ENCODE measurements at regions not wholly inside any gene's neighbourhood (a gene's known extent, or its start where the extent isn't known, plus 50 kb on each side); places are given as distances from the start of the nearest gene placed in this dataset.

GRCh38 chr15:97890307-97890706, 70.2 kb upstream of the ARRDC4 start:
- Histone ChIP-seq H3K27me3 (ENCODE audit: control insufficient read depth, insufficient read depth, low read length) (no peaks in the 10 kb centered on the region), H3K27ac (ENCODE audit: low read depth, low read length) (no peak overlapping the region), H3K4me3 (ENCODE audit: low read depth, low read length) (no peak overlapping the region), H3K9me3 (ENCODE audit: control insufficient read depth, insufficient read depth, low read length) (peaks cover 5% of the 10 kb centered on the region; the same call in 1 of the 2 replicates)
- ChIA-PET CTCF (no interaction called here), POLR2A (no interaction called here)
- no peak for TF ChIP-seq CTCF (IDR thresholded peaks at IDR 0.05; ENCODE audit: low read depth, low read length)
- DNase-seq (ENCODE audit: low read depth, low spot score) = no peak

GRCh38 chr15:97892167-97892938, 68.2 kb upstream of the ARRDC4 start:
- ChIA-PET POLR2A (no interaction called here), CTCF (no interaction called here)
- Histone ChIP-seq H3K27me3 (ENCODE audit: control insufficient read depth, insufficient read depth, low read length) (no peaks in the 10 kb centered on the region), H3K9me3 (ENCODE audit: control insufficient read depth, insufficient read depth, low read length) (peaks cover 5% of the 10 kb centered on the region; the same call in 1 of the 2 replicates), H3K27ac (ENCODE audit: low read depth, low read length) (no peak overlapping the region), H3K4me3 (ENCODE audit: low read depth, low read length) (no peak overlapping the region)
- TF ChIP-seq CTCF (IDR thresholded peaks at IDR 0.05; ENCODE audit: low read depth, low read length) = no peak
- DNase-seq (ENCODE audit: low read depth, low spot score) = no peak

- Histone ChIP-seq H3K27ac (ENCODE audit: low read depth, low read length) (no peak overlapping the region), H3K9me3 (ENCODE audit: control insufficient read depth, insufficient read depth, low read length) (peaks cover 5% of the 10 kb centered on the region; the same call in 1 of the 2 replicates), H3K4me3 (ENCODE audit: low read depth, low read length) (no peak overlapping the region), H3K27me3 (ENCODE audit: control insufficient read depth, insufficient read depth, low read length) (no peaks in the 10 kb centered on the region)
- POLR2A ChIA-PET = no interaction called here
- no peak for TF ChIP-seq CTCF (IDR thresholded peaks at IDR 0.05; ENCODE audit: low read depth, low read length)
- CTCF ChIA-PET = no interaction called here
- no peak for DNase-seq (ENCODE audit: low read depth, low spot score)
Measured at GRCh38 chr15:97893967-97894366, 66.5 kb upstream of the ARRDC4 start.

GRCh38 chr15:97899981-97900380, 60.5 kb upstream of the ARRDC4 start:
- Histone ChIP-seq H3K4me3 (ENCODE audit: low read depth, low read length) (no peak overlapping the region), H3K27me3 (ENCODE audit: control insufficient read depth, insufficient read depth, low read length) (no peaks in the 10 kb centered on the region), H3K9me3 (ENCODE audit: control insufficient read depth, insufficient read depth, low read length) (no peaks in the 10 kb centered on the region), H3K27ac (ENCODE audit: low read depth, low read length) (no peak overlapping the region)
- DNase-seq (ENCODE audit: low read depth, low spot score) = no peak
- CTCF ChIA-PET = interaction anchor here (1.3 to 2.4 kb wide), 2 partner anchors 185 to 278 kb away, joined by 8 read pairs; no protein-coding TSS in a partner anchor
- POLR2A ChIA-PET = no interaction called here
- no peak for TF ChIP-seq CTCF (IDR thresholded peaks at IDR 0.05; ENCODE audit: low read depth, low read length)

GRCh38 chr15:97902140-97902780, 58.2 kb upstream of the ARRDC4 start:
- CTCF ChIA-PET = no interaction called here
- DNase-seq (ENCODE audit: low read depth, low spot score) = no peak

More at GRCh38 chr15:97902140-97902780, 58.2 kb upstream of the ARRDC4 start:
- Histone ChIP-seq H3K9me3 (ENCODE audit: control insufficient read depth, insufficient read depth, low read length) (no peaks in the 10 kb centered on the region), H3K4me3 (ENCODE audit: low read depth, low read length) (no peak overlapping the region), H3K27ac (ENCODE audit: low read depth, low read length) (no peak overlapping the region), H3K27me3 (ENCODE audit: control insufficient read depth, insufficient read depth, low read length) (no peaks in the 10 kb centered on the region)
- no peak for TF ChIP-seq CTCF (IDR thresholded peaks at IDR 0.05; ENCODE audit: low read depth, low read length)
- POLR2A ChIA-PET = no interaction called here
